ENCODE measurements at regions not wholly inside any gene's neighbourhood (a gene's known extent, or its start where the extent isn't known, plus 50 kb on each side); places are given as distances from the start of the nearest gene placed in this dataset.

- in situ Hi-C loops (cut with MboI; ENCODE audit: low sequenced_read_pairs), result no loop called here
Measured at GRCh38 chr11:127114035-127114434, 113.5 kb upstream of the KIRREL3 start.

More at GRCh38 chr11:127114035-127114434, 113.5 kb upstream of the KIRREL3 start:
- Histone ChIP-seq H3K9ac (ENCODE audit: low read depth, low read length) (no peak overlapping the region), H3K9me3 (ENCODE audit: control insufficient read depth, insufficient read depth, low read length) (no peaks in the 10 kb centered on the region), H2BK120ac (ENCODE audit: low read depth, low read length) (no peak overlapping the region), H3K4me1 (ENCODE audit: control insufficient read depth, insufficient read depth, low read length) (no peaks in the 10 kb centered on the region), H4K91ac (ENCODE audit: insufficient read depth, low read depth, low read length) (no peak overlapping the region), H4K20me1 (ENCODE audit: insufficient read depth, low read length) (no peaks in the 10 kb centered on the region), H3K4me3 (ENCODE audit: insufficient read depth, low read depth, low read length) (no peak overlapping the region), H2BK5ac (ENCODE audit: low read depth, low read length, poor library complexity, severe bottlenecking) (no peak overlapping the region), H3K23ac (ENCODE audit: low read depth, low read length) (no peak overlapping the region), H3K36me3 (ENCODE audit: control insufficient read depth, insufficient read depth, low read length) (no peaks in the 10 kb centered on the region), H3K14ac (replicated peaks; ENCODE audit: low read depth, low read length) (no peak overlapping the region), H2AK9ac (replicated peaks; ENCODE audit: low read depth, low read length, poor library complexity) (no peak overlapping the region), H3K27ac (ENCODE audit: insufficient read depth, low read length) (no peak overlapping the region), H3K4ac (ENCODE audit: low read depth, low read length) (no peak overlapping the region), H2BK20ac (ENCODE audit: low read depth, low read length) (no peak overlapping the region), H3K79me1 (ENCODE audit: low read depth in 1 of 2, low read length in 2 of 2) (no peaks in the 10 kb centered on the region), H3K56ac (ENCODE audit: extremely low read depth, insufficient read depth, low read length) (no peak overlapping the region), H2AK5ac (ENCODE audit: low read depth, low read length) (no peak overlapping the region), H4K8ac (ENCODE audit: low read depth in 2 of 2, low read length in 2 of 2) (no peak overlapping the region), H3K9me1 (ENCODE audit: insufficient read depth, low read length) (no peaks in the 10 kb centered on the region), H3K27me3 (ENCODE audit: control insufficient read depth, insufficient read depth, low read length) (peaks cover 19% of the 10 kb centered on the region), H3K4me2 (ENCODE audit: low read depth, low read length) (no peak overlapping the region), H2BK15ac (ENCODE audit: low read depth, low read length) (no peak overlapping the region), H3K18ac (ENCODE audit: low read depth, low read length) (no peak overlapping the region), H4K5ac (ENCODE audit: low read depth, low read length) (no peak overlapping the region), H2AFZ (replicated peaks; ENCODE audit: low read length, poor library complexity) (no peak overlapping the region)
- ATAC-seq (ENCODE audit: low read depth) (no peak), DNase-seq (no peak)
- intact Hi-C loops (cut with micrococcal nuclease), result no loop called here
- BruUV-seq (replicated peaks), result no TSS peak
- TF ChIP-seq RCOR1 (IDR thresholded peaks at IDR 0.05; ENCODE audit: insufficient replicate concordance, low read length) (no peak), ELK1 (IDR thresholded peaks at IDR 0.05; ENCODE audit: borderline replicate concordance, low read depth, low read length) (no peak), SMC3 (IDR thresholded peaks at IDR 0.05; ENCODE audit: low read depth, low read length) (no peak), POLR2A (IDR thresholded peaks at IDR 0.05; ENCODE audit: low read depth, low read length) (no peak), CEBPB (IDR thresholded peaks at IDR 0.05; ENCODE audit: low read depth, low read length) (no peak), CHD1 (IDR thresholded peaks at IDR 0.05; ENCODE audit: low read depth, low read length) (no peak)
- dilution Hi-C loops (cut with HindIII; ENCODE audit: low sequenced_read_pairs, unreplicated experiment), result no loop called here
- WGBS, 2 experiments (ENCODE audit: extremely low coverage in 2 of 2, insufficient read length in 1 of 2), result no CpG with 5 or more reads among the region's 5 CpGs
- ChIA-PET POLR2A (ENCODE audit: unreplicated experiment) (no interaction called here), CTCF (no interaction called here)
